Epithelial cell of esophagus (primary cell): ENCODE measurements at regions not wholly inside any gene's neighbourhood (a gene's known extent, or its start where the extent isn't known, plus 50 kb on each side); places are given as distances from the start of the nearest gene placed in this dataset.
A peak's percentile ranks its signal among the peaks of the same experiment; 100 is the strongest.
"Not testable (repeated sequence)": the region's sequence is repeated elsewhere in the genome, so short reads cannot be mapped to it uniquely, and the experiment has no call there.

ENCODE experiments used
- DNase-seq: peaks from one replicate; pipeline ENCODE4 v3.0.0; 2010; ENCODE audit warnings: low read depth
- H3K4me3 ChIP-seq: 2 replicates; pipeline ENCODE4 v1.5.1; 2011; ENCODE audit warnings: mild to moderate bottlenecking, low read length, control low read depth
- CTCF ChIP-seq: IDR thresholded peaks from 2 replicates; pipeline ENCODE4 v1.5.1; 2011; ENCODE audit warnings: low read depth, mild to moderate bottlenecking, low read length, control low read depth, inconsistent platforms; ENCODE audit not compliant: insufficient read depth; ENCODE audit errors: missing control alignments

GRCh38 chr21:36214561-36214960 is 57.9 kb downstream of the DOP1B start:
- no peak for DNase-seq
- no peak overlapping the region for H3K4me3 ChIP-seq
- TF ChIP-seq CTCF = no peak

GRCh38 chr21:36217743-36218142 is 61.1 kb downstream of the DOP1B start:
- TF ChIP-seq CTCF = no peak
- no peak for DNase-seq
- H3K4me3 ChIP-seq = no peak overlapping the region

- no peak for DNase-seq
- TF ChIP-seq CTCF = no peak
- H3K4me3 ChIP-seq = no peak overlapping the region
These were observed 62.1 kb downstream of the DOP1B start for GRCh38 chr21:36218691-36219090.

- DNase-seq = no peak
- TF ChIP-seq CTCF = no peak
- no peak overlapping the region for H3K4me3 ChIP-seq
These were observed 66.8 kb downstream of the DOP1B start for GRCh38 chr21:36223451-36223850.

- DNase-seq = peak; percentile 78
- H3K4me3 ChIP-seq = no peak overlapping the region
- TF ChIP-seq CTCF = no peak
These were observed 72.6 kb downstream of the DOP1B start for GRCh38 chr21:36229181-36229580.

GRCh38 chr21:36231444-36231843 is 74.8 kb downstream of the DOP1B start:
- DNase-seq, H3K4me3 ChIP-seq: not testable (repeated sequence)

GRCh38 chr21:36232641-36233040 is 76.0 kb downstream of the DOP1B start:
- H3K4me3 ChIP-seq = no peak overlapping the region
- no peak for TF ChIP-seq CTCF
- peak; percentile 32 for DNase-seq
